ENCODE measurements at regions not wholly inside any gene's neighbourhood (a gene's known extent, or its start where the extent isn't known, plus 50 kb on each side); places are given as distances from the start of the nearest gene placed in this dataset.

GRCh38 chr9:79778581-79778980 is 206.8 kb downstream of the TLE4 start:
- TF ChIP-seq, protein P1, sequence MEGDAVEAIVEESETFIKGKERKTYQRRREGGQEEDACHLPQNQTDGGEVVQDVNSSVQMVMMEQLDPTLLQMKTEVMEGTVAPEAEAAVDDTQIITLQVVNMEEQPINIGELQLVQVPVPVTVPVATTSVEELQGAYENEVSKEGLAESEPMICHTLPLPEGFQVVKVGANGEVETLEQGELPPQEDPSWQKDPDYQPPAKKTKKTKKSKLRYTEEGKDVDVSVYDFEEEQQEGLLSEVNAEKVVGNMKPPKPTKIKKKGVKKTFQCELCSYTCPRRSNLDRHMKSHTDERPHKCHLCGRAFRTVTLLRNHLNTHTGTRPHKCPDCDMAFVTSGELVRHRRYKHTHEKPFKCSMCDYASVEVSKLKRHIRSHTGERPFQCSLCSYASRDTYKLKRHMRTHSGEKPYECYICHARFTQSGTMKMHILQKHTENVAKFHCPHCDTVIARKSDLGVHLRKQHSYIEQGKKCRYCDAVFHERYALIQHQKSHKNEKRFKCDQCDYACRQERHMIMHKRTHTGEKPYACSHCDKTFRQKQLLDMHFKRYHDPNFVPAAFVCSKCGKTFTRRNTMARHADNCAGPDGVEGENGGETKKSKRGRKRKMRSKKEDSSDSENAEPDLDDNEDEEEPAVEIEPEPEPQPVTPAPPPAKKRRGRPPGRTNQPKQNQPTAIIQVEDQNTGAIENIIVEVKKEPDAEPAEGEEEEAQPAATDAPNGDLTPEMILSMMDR (IDR thresholded peaks at IDR 0.05) = no peak
- no peak for TF ChIP-seq POLR2AphosphoS5 (IDR thresholded peaks at IDR 0.05)
